ENCODE measurements at regions not wholly inside any gene's neighbourhood (a gene's known extent, or its start where the extent isn't known, plus 50 kb on each side); places are given as distances from the start of the nearest gene placed in this dataset.

DNA sequence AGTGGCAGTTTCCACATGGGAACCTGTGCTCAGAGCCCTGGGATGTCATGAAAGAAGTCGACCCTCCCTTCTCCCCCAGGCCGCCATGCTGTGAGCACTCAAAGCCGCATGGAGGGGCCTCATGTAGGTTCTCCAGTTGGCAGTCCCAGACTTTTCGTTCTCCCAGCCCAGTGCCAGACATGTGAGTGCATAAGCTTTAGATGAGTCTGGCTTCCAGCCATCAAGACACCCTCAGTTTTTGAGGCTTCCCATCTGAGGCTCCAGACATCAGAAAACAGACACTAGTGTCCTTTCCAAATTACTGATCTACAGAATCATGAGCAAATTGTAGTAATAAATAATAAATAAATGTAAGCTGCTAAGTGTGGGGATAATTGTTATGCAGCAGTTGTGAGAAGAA lies 136.5 kb upstream of the AGBL1 start:
- H3K4me3 ChIP-seq (ENCODE audit: control insufficient read depth, low read depth, low read length) = no peak overlapping the region
- DNase-seq (ENCODE audit: low read depth) = no peak

DNA sequence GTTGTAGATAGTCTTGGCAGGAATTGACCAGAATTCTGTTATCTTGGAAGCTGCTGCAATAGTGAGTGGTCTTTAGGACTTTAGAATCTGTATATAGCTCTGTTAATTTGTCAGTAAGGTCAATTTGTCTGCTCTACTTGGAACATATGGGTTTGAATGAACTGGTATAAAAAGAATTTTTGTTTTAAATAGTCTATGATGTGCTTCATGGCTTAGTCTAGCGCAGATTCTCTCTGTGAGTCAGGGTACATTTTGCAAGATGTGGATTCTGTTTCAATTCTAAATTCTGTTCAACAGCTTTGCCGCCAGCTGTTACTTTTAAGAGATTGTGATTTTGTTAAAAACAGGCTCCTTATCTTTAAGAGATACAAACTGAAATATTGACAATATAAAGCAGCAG lies 135.9 kb upstream of the AGBL1 start:
- TF ChIP-seq, protein P1, sequence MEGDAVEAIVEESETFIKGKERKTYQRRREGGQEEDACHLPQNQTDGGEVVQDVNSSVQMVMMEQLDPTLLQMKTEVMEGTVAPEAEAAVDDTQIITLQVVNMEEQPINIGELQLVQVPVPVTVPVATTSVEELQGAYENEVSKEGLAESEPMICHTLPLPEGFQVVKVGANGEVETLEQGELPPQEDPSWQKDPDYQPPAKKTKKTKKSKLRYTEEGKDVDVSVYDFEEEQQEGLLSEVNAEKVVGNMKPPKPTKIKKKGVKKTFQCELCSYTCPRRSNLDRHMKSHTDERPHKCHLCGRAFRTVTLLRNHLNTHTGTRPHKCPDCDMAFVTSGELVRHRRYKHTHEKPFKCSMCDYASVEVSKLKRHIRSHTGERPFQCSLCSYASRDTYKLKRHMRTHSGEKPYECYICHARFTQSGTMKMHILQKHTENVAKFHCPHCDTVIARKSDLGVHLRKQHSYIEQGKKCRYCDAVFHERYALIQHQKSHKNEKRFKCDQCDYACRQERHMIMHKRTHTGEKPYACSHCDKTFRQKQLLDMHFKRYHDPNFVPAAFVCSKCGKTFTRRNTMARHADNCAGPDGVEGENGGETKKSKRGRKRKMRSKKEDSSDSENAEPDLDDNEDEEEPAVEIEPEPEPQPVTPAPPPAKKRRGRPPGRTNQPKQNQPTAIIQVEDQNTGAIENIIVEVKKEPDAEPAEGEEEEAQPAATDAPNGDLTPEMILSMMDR (IDR thresholded peaks at IDR 0.05; ENCODE audit: control insufficient read depth, insufficient read depth, low read depth, low read length, missing control alignments) = no peak
- no peak for DNase-seq (ENCODE audit: low read depth)
- no peak overlapping the region for H3K4me3 ChIP-seq (ENCODE audit: control insufficient read depth, low read depth, low read length)

More for the DNA sequence above, 136.5 kb upstream of the AGBL1 start:
- TF ChIP-seq, protein P1 (IDR thresholded peaks at IDR 0.05; ENCODE audit: control insufficient read depth, insufficient read depth, low read depth, low read length, missing control alignments) = no peak

- H3K4me3 ChIP-seq (ENCODE audit: control insufficient read depth, low read depth, low read length) = no peak overlapping the region
- TF ChIP-seq, protein P1 (IDR thresholded peaks at IDR 0.05; ENCODE audit: control insufficient read depth, insufficient read depth, low read depth, low read length, missing control alignments) = no peak
- no peak for DNase-seq (ENCODE audit: low read depth)
Measured at GRCh38 chr15:85947021-85947420, 132.7 kb upstream of the AGBL1 start.

- TF ChIP-seq, protein P1 (IDR thresholded peaks at IDR 0.05; ENCODE audit: control insufficient read depth, insufficient read depth, low read depth, low read length, missing control alignments) = no peak
- no peak overlapping the region for H3K4me3 ChIP-seq (ENCODE audit: control insufficient read depth, low read depth, low read length)
- DNase-seq (ENCODE audit: low read depth) = no peak
Measured at GRCh38 chr15:85947936-85948335, 131.7 kb upstream of the AGBL1 start.

DNA sequence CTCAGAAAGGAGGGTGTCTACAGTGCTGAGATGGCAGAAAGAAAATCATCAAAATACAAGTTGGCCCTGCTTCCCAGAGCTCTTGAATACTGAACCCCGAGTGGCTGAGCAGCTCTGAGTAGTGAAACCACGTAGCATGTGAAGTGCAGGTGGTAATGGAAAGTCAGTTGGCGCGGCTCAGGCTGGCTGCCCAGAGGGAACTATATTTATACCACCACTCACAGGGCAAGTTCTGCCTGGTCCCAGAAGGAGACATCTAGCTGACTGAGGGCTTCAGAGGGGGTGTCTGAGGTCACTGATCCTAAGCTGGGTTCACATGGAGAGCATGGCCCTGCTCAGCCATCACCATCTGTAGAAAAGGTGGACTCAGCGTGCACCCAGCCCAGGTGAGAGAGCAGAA lies 129.6 kb upstream of the AGBL1 start:
- no peak for DNase-seq (ENCODE audit: low read depth)
- H3K4me3 ChIP-seq (ENCODE audit: control insufficient read depth, low read depth, low read length) = no peak overlapping the region
- TF ChIP-seq, protein P1 (IDR thresholded peaks at IDR 0.05; ENCODE audit: control insufficient read depth, insufficient read depth, low read depth, low read length, missing control alignments) = no peak

DNA sequence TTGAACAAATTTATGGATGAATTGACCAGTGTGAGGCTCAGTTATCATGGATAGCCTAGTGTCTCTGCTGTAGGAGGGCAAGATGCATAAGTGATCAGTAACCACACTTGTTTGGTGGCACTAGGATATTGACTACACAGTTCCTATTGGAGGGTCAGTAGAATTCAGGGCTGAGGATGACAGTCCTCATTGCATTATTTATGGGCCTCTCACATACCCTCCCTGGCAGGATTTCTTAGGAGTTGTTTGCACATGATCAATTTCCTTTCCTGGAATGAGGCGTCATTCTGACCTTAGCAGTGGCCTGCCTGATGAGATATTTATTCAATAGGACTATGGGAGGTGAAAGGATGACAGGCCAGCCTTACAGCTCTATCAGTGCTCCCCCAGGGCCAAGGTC lies 125.1 kb upstream of the AGBL1 start:
- TF ChIP-seq, protein P1 (IDR thresholded peaks at IDR 0.05; ENCODE audit: control insufficient read depth, insufficient read depth, low read depth, low read length, missing control alignments) = no peak
- no peak for DNase-seq (ENCODE audit: low read depth)
- H3K4me3 ChIP-seq (ENCODE audit: control insufficient read depth, low read depth, low read length) = no peak overlapping the region
